ENCODE measurements at regions not wholly inside any gene's neighbourhood (a gene's known extent, or its start where the extent isn't known, plus 50 kb on each side); places are given as distances from the start of the nearest gene placed in this dataset.

- TF ChIP-seq, protein P1, sequence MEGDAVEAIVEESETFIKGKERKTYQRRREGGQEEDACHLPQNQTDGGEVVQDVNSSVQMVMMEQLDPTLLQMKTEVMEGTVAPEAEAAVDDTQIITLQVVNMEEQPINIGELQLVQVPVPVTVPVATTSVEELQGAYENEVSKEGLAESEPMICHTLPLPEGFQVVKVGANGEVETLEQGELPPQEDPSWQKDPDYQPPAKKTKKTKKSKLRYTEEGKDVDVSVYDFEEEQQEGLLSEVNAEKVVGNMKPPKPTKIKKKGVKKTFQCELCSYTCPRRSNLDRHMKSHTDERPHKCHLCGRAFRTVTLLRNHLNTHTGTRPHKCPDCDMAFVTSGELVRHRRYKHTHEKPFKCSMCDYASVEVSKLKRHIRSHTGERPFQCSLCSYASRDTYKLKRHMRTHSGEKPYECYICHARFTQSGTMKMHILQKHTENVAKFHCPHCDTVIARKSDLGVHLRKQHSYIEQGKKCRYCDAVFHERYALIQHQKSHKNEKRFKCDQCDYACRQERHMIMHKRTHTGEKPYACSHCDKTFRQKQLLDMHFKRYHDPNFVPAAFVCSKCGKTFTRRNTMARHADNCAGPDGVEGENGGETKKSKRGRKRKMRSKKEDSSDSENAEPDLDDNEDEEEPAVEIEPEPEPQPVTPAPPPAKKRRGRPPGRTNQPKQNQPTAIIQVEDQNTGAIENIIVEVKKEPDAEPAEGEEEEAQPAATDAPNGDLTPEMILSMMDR (IDR thresholded peaks at IDR 0.05): no peak
- no peak for TF ChIP-seq POLR2A (IDR thresholded peaks at IDR 0.05)
These were observed 521.4 kb downstream of the ZNF385D start for GRCh38 chr3:21229426-21230135.

Data from testis (tissue), 2 donors.